ENCODE measurements at regions not wholly inside any gene's neighbourhood (a gene's known extent, or its start where the extent isn't known, plus 50 kb on each side); places are given as distances from the start of the nearest gene placed in this dataset.
A peak's percentile ranks its signal among the peaks of the same experiment; 100 is the strongest.

DNA sequence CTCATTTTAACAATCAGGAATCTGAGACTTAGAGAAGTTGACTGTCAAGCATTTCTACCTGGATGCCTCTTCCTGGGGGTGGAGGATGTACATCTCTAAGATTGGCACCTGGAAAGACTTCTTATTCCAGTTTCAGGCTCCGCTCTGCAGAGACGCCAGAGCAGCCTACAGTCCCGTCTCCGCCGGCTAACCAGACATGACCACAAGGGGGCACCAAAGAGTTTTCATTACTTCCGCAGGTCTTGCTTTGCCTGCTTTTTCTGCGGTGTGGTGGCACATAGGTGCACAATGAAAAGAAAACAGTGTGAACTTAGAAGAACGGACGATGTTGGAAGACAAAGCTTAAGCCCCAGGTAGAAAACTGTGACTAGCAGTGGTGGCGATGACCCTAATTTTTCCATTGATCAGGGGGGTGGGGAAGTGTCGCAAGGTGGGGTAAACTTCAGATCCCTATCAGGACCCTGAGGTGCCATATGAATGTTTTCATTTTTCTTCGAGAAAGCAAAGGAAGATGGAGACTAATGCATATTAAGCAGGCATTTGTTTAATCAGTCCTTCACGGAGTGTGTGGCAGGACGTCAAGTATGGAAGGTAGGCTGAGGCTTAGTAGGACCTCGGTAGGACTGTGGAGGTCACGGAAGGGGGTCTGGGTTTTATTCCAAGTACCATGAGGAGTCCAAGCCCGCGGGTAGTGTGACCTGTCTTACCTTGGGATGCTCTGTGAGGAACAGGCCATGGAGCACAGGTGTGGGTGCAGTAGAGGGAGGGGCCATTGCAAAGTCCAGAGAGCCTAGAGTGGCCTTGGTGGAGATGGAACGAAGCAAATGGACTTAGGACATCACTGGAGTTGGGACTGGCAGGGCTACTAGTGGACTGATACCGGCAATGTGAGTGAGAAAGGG lies 60.1 kb upstream of the SORCS3 start:
- Histone ChIP-seq H3K4me1 (peaks cover 4% of the 10 kb centered on the region), H3K27me3 (no peaks in the 10 kb centered on the region), H3K36me3 (ENCODE audit: low read depth, missing control alignments) (no peaks in the 10 kb centered on the region), H3K9me3 (no peaks in the 10 kb centered on the region), H3K4me3 (no peak overlapping the region), H3K27ac (no peak overlapping the region)
- DNase-seq = peak; percentile 90
- WGBS, 2 donors = 29 to 32% methylated on average over 20 of the region's 20 CpGs
- TF ChIP-seq, protein P1, sequence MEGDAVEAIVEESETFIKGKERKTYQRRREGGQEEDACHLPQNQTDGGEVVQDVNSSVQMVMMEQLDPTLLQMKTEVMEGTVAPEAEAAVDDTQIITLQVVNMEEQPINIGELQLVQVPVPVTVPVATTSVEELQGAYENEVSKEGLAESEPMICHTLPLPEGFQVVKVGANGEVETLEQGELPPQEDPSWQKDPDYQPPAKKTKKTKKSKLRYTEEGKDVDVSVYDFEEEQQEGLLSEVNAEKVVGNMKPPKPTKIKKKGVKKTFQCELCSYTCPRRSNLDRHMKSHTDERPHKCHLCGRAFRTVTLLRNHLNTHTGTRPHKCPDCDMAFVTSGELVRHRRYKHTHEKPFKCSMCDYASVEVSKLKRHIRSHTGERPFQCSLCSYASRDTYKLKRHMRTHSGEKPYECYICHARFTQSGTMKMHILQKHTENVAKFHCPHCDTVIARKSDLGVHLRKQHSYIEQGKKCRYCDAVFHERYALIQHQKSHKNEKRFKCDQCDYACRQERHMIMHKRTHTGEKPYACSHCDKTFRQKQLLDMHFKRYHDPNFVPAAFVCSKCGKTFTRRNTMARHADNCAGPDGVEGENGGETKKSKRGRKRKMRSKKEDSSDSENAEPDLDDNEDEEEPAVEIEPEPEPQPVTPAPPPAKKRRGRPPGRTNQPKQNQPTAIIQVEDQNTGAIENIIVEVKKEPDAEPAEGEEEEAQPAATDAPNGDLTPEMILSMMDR (IDR thresholded peaks at IDR 0.05) = peak; percentile 48 to 93 (median 72)
- no peak for TF ChIP-seq POLR2A (IDR thresholded peaks at IDR 0.05)
- intact Hi-C loops (cut with DNase I; ENCODE audit: low total_unique reads) = no loop called here

DNA sequence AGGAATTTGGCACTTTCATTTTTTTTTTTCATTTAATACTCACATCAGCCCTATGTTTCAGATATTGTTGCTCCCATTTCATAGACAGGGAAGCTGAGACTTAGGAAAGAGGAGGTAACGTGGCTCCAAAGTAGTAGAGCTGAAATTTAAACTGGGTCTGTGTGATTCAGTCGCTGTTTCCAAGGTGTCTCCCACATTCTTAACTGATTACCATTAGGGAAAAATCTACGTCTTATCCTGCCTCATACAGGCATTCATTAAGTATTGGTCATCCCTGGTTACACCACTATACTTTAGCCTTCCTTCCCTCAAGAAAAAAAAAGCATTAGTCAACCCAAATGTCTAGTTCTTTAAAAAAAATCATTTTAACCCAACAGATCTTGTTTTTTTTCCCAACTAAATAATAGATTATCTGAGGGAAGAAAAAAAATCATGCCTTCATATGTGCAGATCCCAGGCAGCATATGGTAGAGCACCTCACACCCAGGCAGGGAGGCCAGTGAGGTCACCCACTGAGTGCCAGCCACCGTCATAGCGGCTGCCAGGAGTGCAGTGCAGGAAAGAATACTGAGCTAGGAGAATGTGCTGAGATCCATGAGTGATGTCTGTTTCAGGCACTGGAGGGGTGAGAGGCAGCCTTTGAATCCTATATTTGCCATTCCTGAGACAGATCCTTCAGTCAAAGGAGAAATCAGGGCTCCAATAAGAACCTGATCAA lies 59.0 kb upstream of the SORCS3 start:
- Histone ChIP-seq H3K9me3 (no peaks in the 10 kb centered on the region), H3K4me1 (peaks cover 4% of the 10 kb centered on the region), H3K36me3 (ENCODE audit: low read depth, missing control alignments) (no peaks in the 10 kb centered on the region), H3K27me3 (no peaks in the 10 kb centered on the region), H3K27ac (no peak overlapping the region), H3K4me3 (no peak overlapping the region)
- DNase-seq = no peak
- intact Hi-C loops (cut with DNase I; ENCODE audit: low total_unique reads) = no loop called here
- no peak for TF ChIP-seq POLR2A (IDR thresholded peaks at IDR 0.05)
- TF ChIP-seq, protein P1 (IDR thresholded peaks at IDR 0.05) = no peak
- WGBS, 2 donors = 75 to 86% methylated on average over 5 of the region's 5 CpGs

DNA sequence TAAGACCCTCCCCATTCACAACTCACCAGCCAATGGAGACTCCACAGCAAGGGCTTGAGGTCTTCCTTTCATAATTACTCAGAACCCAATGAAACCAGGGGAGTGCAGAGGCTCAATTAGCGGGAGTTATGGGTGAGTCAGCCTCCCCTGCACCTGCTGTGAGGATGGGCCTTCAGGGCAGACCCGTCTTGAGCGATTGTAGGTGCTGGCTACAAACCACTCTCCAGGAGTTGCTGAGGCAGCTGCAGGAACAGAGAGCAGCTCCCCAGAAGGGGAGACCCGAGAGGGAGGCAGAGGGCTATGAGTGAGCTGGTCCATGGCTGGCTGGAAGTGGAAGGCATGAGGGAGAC lies 58.5 kb upstream of the SORCS3 start:
- intact Hi-C loops (cut with DNase I; ENCODE audit: low total_unique reads) = no loop called here
- DNase-seq = no peak
- H3K27ac ChIP-seq = no peak overlapping the region
- TF ChIP-seq, protein P1 (IDR thresholded peaks at IDR 0.05) = no peak
- no peak for TF ChIP-seq POLR2A (IDR thresholded peaks at IDR 0.05)
- no peaks in the 10 kb centered on the region for H3K9me3 ChIP-seq
- 82 to 88% methylated on average over 4 of the region's 4 CpGs for WGBS, 2 donors
- H3K27me3 ChIP-seq = no peaks in the 10 kb centered on the region
- H3K4me1 ChIP-seq = peaks cover 4% of the 10 kb centered on the region
- no peaks in the 10 kb centered on the region for H3K36me3 ChIP-seq (ENCODE audit: low read depth, missing control alignments)
- no peak overlapping the region for H3K4me3 ChIP-seq

DNA sequence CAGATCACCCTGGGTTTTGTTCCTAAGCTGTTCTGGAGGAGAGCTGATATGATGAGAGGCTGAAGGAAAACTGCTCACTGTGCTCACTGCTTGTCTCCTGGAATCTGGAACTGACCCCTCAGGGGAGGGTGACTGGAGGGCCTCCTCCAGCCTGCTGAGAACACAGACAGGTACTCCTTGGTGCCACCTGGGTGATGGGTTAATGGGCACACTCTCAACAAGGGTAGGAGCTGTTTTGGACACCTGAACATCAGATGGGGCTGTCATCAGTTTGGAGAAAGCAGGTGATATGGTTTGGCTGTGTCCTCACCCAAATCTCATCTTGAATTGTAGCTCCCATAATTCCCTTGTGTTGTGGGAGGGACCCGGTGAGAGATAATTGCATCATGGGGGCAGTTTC lies 58.1 kb upstream of the SORCS3 start:
- intact Hi-C loops (cut with DNase I; ENCODE audit: low total_unique reads) = no loop called here
- Histone ChIP-seq H3K4me3 (no peak overlapping the region), H3K36me3 (ENCODE audit: low read depth, missing control alignments) (no peaks in the 10 kb centered on the region), H3K27ac (no peak overlapping the region), H3K9me3 (no peaks in the 10 kb centered on the region), H3K27me3 (no peaks in the 10 kb centered on the region), H3K4me1 (peaks cover 4% of the 10 kb centered on the region)
- WGBS, 2 donors = 95 to 100% methylated on average over 1 of the region's 1 CpG
- DNase-seq = no peak
- TF ChIP-seq, protein P1 (IDR thresholded peaks at IDR 0.05) = no peak
- TF ChIP-seq POLR2A (IDR thresholded peaks at IDR 0.05) = no peak

Data from testis (tissue), 2 donors.